RWPE2 (cell line): ENCODE measurements at regions not wholly inside any gene's neighbourhood (a gene's known extent, or its start where the extent isn't known, plus 50 kb on each side); places are given as distances from the start of the nearest gene placed in this dataset.
"Not testable (repeated sequence)": the region's sequence is repeated elsewhere in the genome, so short reads cannot be mapped to it uniquely, and the experiment has no call there.

Experiments
- ATAC-seq: fragments of 200-7000 bp; cut with Tn5 transposase; 3 replicates; pipeline ENCODE4 v1.9.1; 2021; ENCODE audit warnings: low read depth
- DNase-seq: peaks from one replicate; pipeline ENCODE4 v3.0.0-alpha.2; 2020; ENCODE audit warnings: low spot score
- H3K27ac ChIP-seq: fragments of 450-650 bp; 2 replicates; pipeline ENCODE4 v1.5.1; 2017; ENCODE audit warnings: mild to moderate bottlenecking; ENCODE audit not compliant: poor library complexity, severe bottlenecking
- H3K27me3 ChIP-seq: fragments of 250-450 bp; sonication (Bioruptor Pico); 2 replicates; pipeline ENCODE4 v1.5.1; 2021; ENCODE audit warnings: mild to moderate bottlenecking, moderate library complexity; ENCODE audit not compliant: insufficient read depth, poor library complexity, severe bottlenecking
- H3K36me3 ChIP-seq: fragments of 250-450 bp; sonication (Bioruptor Pico); 2 replicates; pipeline ENCODE4 v1.5.1; 2020; ENCODE audit warnings: low read depth, mild to moderate bottlenecking, moderate library complexity
- H3K4me1 ChIP-seq: fragments of 250-450 bp; sonication (Bioruptor Pico); 2 replicates; pipeline ENCODE4 v1.5.1; 2021; ENCODE audit warnings: mild to moderate bottlenecking, moderate library complexity; ENCODE audit not compliant: insufficient read depth, poor library complexity, severe bottlenecking
- H3K4me3 ChIP-seq: fragments of 250-450 bp; sonication (Bioruptor Pico); 2 replicates; pipeline ENCODE4 v1.5.1; 2021; ENCODE audit warnings: mild to moderate bottlenecking, moderate library complexity; ENCODE audit not compliant: severe bottlenecking
- H3K9me3 ChIP-seq: fragments of 250-450 bp; sonication (Bioruptor Pico); 2 replicates; pipeline ENCODE4 v1.5.1; 2021; ENCODE audit warnings: mild to moderate bottlenecking, moderate library complexity; ENCODE audit not compliant: severe bottlenecking
- TF ChIP-seq, protein P1 (sequence below): fragments of 450-650 bp; IDR thresholded peaks from one replicate; pipeline ENCODE4 v1.5.1; 2017; ENCODE audit warnings: mild to moderate bottlenecking, moderate library complexity; ENCODE audit not compliant: poor library complexity, severe bottlenecking

DNA sequence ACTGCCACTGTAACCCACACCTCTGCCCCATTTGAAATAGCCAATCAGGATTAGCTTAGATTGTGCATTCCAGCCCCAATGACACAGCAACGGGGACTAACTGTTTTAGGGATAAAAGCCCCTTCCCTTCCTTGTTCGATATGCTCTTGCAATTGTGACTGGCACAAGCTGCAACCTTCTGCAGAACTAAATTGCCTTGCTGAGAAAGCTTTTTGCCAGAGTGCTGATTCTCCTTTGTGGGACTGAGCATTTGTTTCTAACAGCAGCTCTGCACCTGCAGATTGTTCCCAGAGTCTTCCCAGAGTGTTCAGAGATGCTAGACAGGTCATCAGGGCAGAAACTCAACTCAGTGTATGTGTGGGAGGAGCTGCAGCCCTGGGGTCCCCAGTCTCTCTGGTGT is 115.8 kb downstream of the ZNF675 start:
- Histone ChIP-seq H3K4me3 (no peak overlapping the region), H3K27me3 (no peaks in the 10 kb centered on the region), H3K27ac (no peak overlapping the region), H3K4me1 (no peaks in the 10 kb centered on the region), H3K36me3 (no peaks in the 10 kb centered on the region), H3K9me3 (peaks cover 6% of the 10 kb centered on the region)
- DNase-seq (no peak), ATAC-seq (no peak)
- TF ChIP-seq, protein P1, sequence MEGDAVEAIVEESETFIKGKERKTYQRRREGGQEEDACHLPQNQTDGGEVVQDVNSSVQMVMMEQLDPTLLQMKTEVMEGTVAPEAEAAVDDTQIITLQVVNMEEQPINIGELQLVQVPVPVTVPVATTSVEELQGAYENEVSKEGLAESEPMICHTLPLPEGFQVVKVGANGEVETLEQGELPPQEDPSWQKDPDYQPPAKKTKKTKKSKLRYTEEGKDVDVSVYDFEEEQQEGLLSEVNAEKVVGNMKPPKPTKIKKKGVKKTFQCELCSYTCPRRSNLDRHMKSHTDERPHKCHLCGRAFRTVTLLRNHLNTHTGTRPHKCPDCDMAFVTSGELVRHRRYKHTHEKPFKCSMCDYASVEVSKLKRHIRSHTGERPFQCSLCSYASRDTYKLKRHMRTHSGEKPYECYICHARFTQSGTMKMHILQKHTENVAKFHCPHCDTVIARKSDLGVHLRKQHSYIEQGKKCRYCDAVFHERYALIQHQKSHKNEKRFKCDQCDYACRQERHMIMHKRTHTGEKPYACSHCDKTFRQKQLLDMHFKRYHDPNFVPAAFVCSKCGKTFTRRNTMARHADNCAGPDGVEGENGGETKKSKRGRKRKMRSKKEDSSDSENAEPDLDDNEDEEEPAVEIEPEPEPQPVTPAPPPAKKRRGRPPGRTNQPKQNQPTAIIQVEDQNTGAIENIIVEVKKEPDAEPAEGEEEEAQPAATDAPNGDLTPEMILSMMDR, result no peak

DNA sequence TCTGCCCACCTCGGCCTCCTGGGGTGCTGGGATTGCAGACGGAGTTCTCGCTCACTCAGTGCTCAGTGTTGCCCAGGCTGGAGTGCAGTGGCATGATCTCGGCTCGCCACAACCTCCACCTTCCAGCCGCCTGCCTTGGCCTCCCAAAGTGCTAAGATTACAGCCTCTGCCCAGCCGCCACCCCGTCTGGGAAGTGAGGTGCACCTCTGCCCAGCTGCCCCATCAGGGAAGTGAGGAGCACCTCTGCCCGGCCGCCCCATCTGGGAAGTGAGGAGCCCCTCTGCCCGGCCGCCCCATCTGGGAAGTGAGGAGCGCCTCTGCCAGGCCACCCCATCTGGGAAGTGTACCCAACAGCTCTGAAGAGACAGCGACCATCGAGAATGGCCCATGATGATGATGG is 118.9 kb downstream of the ZNF675 start:
- not testable (repeated sequence) for ATAC-seq, H3K4me1 ChIP-seq, H3K9me3 ChIP-seq, H3K27ac ChIP-seq, DNase-seq, H3K4me3 ChIP-seq, H3K27me3 ChIP-seq, H3K36me3 ChIP-seq

GRCh38 chr19:23565256-23565655 is 121.8 kb downstream of the ZNF675 start:
- H3K9me3 ChIP-seq, result no peaks in the 10 kb centered on the region
- H3K4me3 ChIP-seq, result no peak overlapping the region
- H3K36me3 ChIP-seq, result no peaks in the 10 kb centered on the region
- H3K27me3 ChIP-seq, result no peaks in the 10 kb centered on the region
- no peak for ATAC-seq
- TF ChIP-seq, protein P1, result no peak
- no peak for DNase-seq
- H3K27ac ChIP-seq, result no peak overlapping the region
- no peaks in the 10 kb centered on the region for H3K4me1 ChIP-seq

DNA sequence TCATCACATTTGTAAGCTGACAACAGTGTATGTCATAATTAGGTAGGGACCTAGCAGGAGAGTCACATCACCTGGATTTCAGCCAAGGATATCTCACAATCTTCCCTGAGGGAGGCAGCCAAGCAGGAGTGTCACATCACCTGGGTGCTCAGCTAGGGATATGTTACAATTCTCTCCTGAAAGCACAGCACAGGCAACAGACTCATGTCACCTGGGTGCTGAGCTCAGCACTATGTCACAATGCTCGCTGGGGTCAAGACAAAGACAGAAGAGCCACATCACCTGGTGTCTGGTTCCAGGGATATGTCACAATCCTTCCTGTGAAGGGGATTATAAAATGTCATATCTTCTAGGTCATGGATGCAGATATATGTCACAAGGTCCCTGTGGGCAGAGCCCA is 123.7 kb downstream of the ZNF675 start:
- ATAC-seq (no peak), DNase-seq (no peak)
- H3K9me3 ChIP-seq, result no peaks in the 10 kb centered on the region
- H3K27ac ChIP-seq, result no peak overlapping the region
- H3K27me3 ChIP-seq, result no peaks in the 10 kb centered on the region
- H3K4me3 ChIP-seq, result no peak overlapping the region
- no peaks in the 10 kb centered on the region for H3K36me3 ChIP-seq
- TF ChIP-seq, protein P1, result no peak
- H3K4me1 ChIP-seq, result no peaks in the 10 kb centered on the region

DNA sequence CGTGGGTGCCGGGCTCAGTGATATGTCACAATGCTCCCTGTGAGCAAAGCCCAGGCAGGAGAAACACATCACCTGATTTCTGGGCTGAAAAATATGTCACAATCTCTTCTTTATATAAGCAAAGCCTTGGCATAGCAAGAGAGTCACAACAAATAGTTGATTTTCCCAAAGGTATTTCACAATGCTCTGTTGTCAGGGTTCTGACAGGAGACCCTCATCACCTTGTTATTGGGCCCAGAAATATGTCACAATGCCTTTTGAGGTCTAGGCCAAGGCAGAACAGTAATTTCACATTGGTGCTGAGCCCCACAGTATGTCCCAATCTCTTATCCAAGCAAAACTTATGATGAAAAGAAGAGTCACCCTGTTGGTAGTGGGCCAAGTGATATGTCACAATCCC is 125.7 kb downstream of the ZNF675 start:
- 0 out of 2 replicates have a peak, but pooled peaks cover under 1% of the 10 kb centered on the region for H3K36me3 ChIP-seq
- H3K4me1 ChIP-seq, result no peaks in the 10 kb centered on the region
- TF ChIP-seq, protein P1, result no peak
- ATAC-seq (no peak), DNase-seq (no peak)
- H3K27me3 ChIP-seq, result no peaks in the 10 kb centered on the region
- H3K4me3 ChIP-seq, result no peak overlapping the region
- H3K27ac ChIP-seq, result peak overlapping the region; percentile 26
- no peaks in the 10 kb centered on the region for H3K9me3 ChIP-seq
